Activated CD8-positive, alpha-beta memory T cell treated with anti-CD3 and anti-CD28 coated beads for 1 hour (primary cell): ENCODE measurements at regions not wholly inside any gene's neighbourhood (a gene's known extent, or its start where the extent isn't known, plus 50 kb on each side); places are given as distances from the start of the nearest gene placed in this dataset.
"Not testable (repeated sequence)": the region's sequence is repeated elsewhere in the genome, so short reads cannot be mapped to it uniquely, and the experiment has no call there.

Experiments
- DNase-seq, 2 donors: peaks; one replicate each; pipeline ENCODE4 v3.0.0-alpha.2; 2020; ENCODE audit warnings: low read depth in 1 of 2; ENCODE audit errors: extremely low read depth in 1 of 2

- no peak for DNase-seq
These were observed 161.5 kb upstream of the KBTBD8 start for GRCh38 chr3:66836363-66837152.

GRCh38 chr3:66838704-66839103 lies 159.4 kb upstream of the KBTBD8 start:
- DNase-seq = no peak

GRCh38 chr3:66839508-66839907 lies 158.6 kb upstream of the KBTBD8 start:
- DNase-seq = no peak

GRCh38 chr3:66842761-66843464 lies 155.2 kb upstream of the KBTBD8 start:
- not testable (repeated sequence) for DNase-seq

GRCh38 chr3:66851894-66852613 lies 146.1 kb upstream of the KBTBD8 start:
- no peak for DNase-seq

GRCh38 chr3:66854601-66855151 lies 143.4 kb upstream of the KBTBD8 start:
- no peak for DNase-seq

GRCh38 chr3:66856533-66856932 lies 141.6 kb upstream of the KBTBD8 start:
- no peak for DNase-seq

GRCh38 chr3:66858656-66859381 lies 139.3 kb upstream of the KBTBD8 start:
- DNase-seq = no peak

GRCh38 chr3:66860771-66861170 lies 137.3 kb upstream of the KBTBD8 start:
- DNase-seq = no peak

- DNase-seq = no peak
These were observed 134.6 kb upstream of the KBTBD8 start for GRCh38 chr3:66863205-66864111.

- no peak for DNase-seq
These were observed 113.4 kb upstream of the KBTBD8 start for GRCh38 chr3:66884659-66885058.

GRCh38 chr3:66885326-66886000 lies 112.6 kb upstream of the KBTBD8 start:
- no peak for DNase-seq

GRCh38 chr3:66889750-66890494 lies 108.2 kb upstream of the KBTBD8 start:
- DNase-seq = no peak

GRCh38 chr3:66898155-66898554 lies 100.0 kb upstream of the KBTBD8 start:
- DNase-seq = no peak

GRCh38 chr3:66904336-66904735 lies 93.8 kb upstream of the KBTBD8 start:
- DNase-seq = no peak

GRCh38 chr3:66904831-66905493 lies 93.1 kb upstream of the KBTBD8 start:
- no peak for DNase-seq

GRCh38 chr3:66907136-66907535 lies 91.0 kb upstream of the KBTBD8 start:
- no peak for DNase-seq
